Natural killer cell (primary cell): ENCODE measurements at regions not wholly inside any gene's neighbourhood (a gene's known extent, or its start where the extent isn't known, plus 50 kb on each side); places are given as distances from the start of the nearest gene placed in this dataset.

Experiments used
- ATAC-seq, 3 donors: fragments of 150-1000 bp in 2 of 3; fragments of 200-7000 bp in 1 of 3; cut with Tn5 transposase; 1 replicate in 1 of 3; 2 replicates in 2 of 3; pipeline ENCODE4 v1.10.0; 2021; ENCODE audit warnings: mild to moderate bottlenecking in 2 of 3, moderate library complexity in 2 of 3
- DNase-seq, 2 donors: peaks; one replicate each; pipeline versions ENCODE4 v3.0.0 to v3.0.0-alpha.2; 2013 to 2021; ENCODE audit warnings: mixed read lengths in 1 of 2
- H3K27ac ChIP-seq: one replicate; pipeline ENCODE4 v1.5.1; 2013; ENCODE audit warnings: mild to moderate bottlenecking, low read length
- H3K27me3 ChIP-seq: one replicate; pipeline ENCODE4 v1.6.1; 2013; ENCODE audit warnings: low read length; ENCODE audit not compliant: control insufficient read depth, insufficient read depth
- H3K36me3 ChIP-seq: one replicate; pipeline ENCODE4 v1.6.1; 2013; ENCODE audit warnings: low read length; ENCODE audit not compliant: control insufficient read depth, insufficient read depth
- H3K4me1 ChIP-seq: one replicate; pipeline ENCODE4 v1.6.1; 2013; ENCODE audit warnings: low read length; ENCODE audit not compliant: control insufficient read depth, insufficient read depth
- H3K4me3 ChIP-seq: one replicate; pipeline ENCODE4 v1.5.1; 2013; ENCODE audit warnings: low read length
- H3K9me3 ChIP-seq: one replicate; pipeline ENCODE4 v1.6.1; 2013; ENCODE audit warnings: low read length; ENCODE audit not compliant: control insufficient read depth, insufficient read depth
- H3K27ac Mint-ChIP-seq, 2 donors: one replicate each; pipeline ENCODE4 v1.8.0; 2022; ENCODE audit warnings: mild to moderate bottlenecking in 2 of 2, mixed read lengths in 2 of 2, moderate library complexity in 1 of 2
- H3K27me3 Mint-ChIP-seq, 2 donors: one replicate each; pipeline ENCODE4 v1.8.0; 2022; ENCODE audit warnings: low read depth in 2 of 2, mixed read lengths in 2 of 2
- H3K36me3 Mint-ChIP-seq: one replicate; pipeline ENCODE4 v1.8.0; 2022; ENCODE audit warnings: mixed read lengths
- H3K4me1 Mint-ChIP-seq, 2 donors: one replicate each; pipeline ENCODE4 v1.8.0; 2022; ENCODE audit warnings: mixed read lengths in 2 of 2
- H3K4me3 Mint-ChIP-seq: one replicate; pipeline ENCODE4 v1.8.0; 2022; ENCODE audit warnings: mild to moderate bottlenecking, moderate library complexity, mixed read lengths
- H3K9me3 Mint-ChIP-seq, 2 donors: one replicate each; pipeline ENCODE4 v1.8.0; 2022; ENCODE audit warnings: mixed read lengths in 2 of 2
- WGBS: methylation state at CpG from one replicate; pipeline ENCODE4 v1.1.7; 2013; ENCODE audit warnings: missing lambda C conversion rate; ENCODE audit not compliant: insufficient coverage; 5-methylcytosine and 5-hydroxymethylcytosine counted together
- intact Hi-C: fragments of 100-400 bp; cut with micrococcal nuclease; formaldehyde crosslinking; loops from one replicate; pipeline ENCODE4 v1.14.2; 2022
- TF ChIP-seq, protein P1 (sequence below): fragments of 200-600 bp; IDR thresholded peaks from one replicate; pipeline ENCODE4 v1.8.0; 2022; ENCODE audit warnings: antibody characterized with exemption

- ATAC-seq: no peak
- 81% methylated on average over 4 of the region's 4 CpGs for WGBS
- TF ChIP-seq, protein P1, sequence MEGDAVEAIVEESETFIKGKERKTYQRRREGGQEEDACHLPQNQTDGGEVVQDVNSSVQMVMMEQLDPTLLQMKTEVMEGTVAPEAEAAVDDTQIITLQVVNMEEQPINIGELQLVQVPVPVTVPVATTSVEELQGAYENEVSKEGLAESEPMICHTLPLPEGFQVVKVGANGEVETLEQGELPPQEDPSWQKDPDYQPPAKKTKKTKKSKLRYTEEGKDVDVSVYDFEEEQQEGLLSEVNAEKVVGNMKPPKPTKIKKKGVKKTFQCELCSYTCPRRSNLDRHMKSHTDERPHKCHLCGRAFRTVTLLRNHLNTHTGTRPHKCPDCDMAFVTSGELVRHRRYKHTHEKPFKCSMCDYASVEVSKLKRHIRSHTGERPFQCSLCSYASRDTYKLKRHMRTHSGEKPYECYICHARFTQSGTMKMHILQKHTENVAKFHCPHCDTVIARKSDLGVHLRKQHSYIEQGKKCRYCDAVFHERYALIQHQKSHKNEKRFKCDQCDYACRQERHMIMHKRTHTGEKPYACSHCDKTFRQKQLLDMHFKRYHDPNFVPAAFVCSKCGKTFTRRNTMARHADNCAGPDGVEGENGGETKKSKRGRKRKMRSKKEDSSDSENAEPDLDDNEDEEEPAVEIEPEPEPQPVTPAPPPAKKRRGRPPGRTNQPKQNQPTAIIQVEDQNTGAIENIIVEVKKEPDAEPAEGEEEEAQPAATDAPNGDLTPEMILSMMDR: no peak
These were observed 91.9 kb upstream of the NSMCE3 start for GRCh38 chr15:29361560-29361959.

DNA sequence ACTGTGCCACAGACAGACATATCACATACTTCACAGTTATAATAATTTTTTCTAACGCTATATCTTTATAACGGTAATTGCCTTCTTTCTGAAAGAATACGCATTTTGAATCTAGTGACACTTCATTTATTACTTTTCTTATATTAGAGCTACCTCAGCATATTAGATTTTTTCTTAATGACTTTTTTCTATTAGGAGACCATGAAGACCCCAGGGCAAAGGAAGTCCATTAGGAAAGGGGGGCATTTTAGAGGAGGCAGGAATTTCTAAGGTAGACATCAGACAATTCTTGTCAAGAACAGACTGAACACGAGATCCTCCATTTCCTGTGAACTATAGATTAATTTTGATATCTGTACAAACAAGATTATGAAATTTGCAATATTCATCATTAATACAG lies 90.5 kb upstream of the NSMCE3 start:
- Histone ChIP-seq H3K4me1 (no peaks in the 10 kb centered on the region), H3K4me3 (no peak overlapping the region), H3K27me3 (no peaks in the 10 kb centered on the region), H3K27ac (no peak overlapping the region), H3K36me3 (no peaks in the 10 kb centered on the region), H3K9me3 (no peaks in the 10 kb centered on the region)
- H3K4me1 Mint-ChIP-seq: no peaks in the 10 kb centered on the region
- peaks cover 5 to 20% of the 10 kb centered on the region in 2 donors for H3K27me3 Mint-ChIP-seq
- DNase-seq (no peak), ATAC-seq (no peak)
- intact Hi-C loops: no loop called here
- H3K4me3 Mint-ChIP-seq: no peak overlapping the region
- H3K27ac Mint-ChIP-seq: no peak overlapping the region
- no CpG with 5 or more reads among the region's 4 CpGs for WGBS
- H3K36me3 Mint-ChIP-seq: no peaks in the 10 kb centered on the region
- H3K9me3 Mint-ChIP-seq: no peaks in the 10 kb centered on the region
- TF ChIP-seq, protein P1: no peak

More at GRCh38 chr15:29361560-29361959, 91.9 kb upstream of the NSMCE3 start:
- Mint-ChIP-seq H3K27ac (no peak overlapping the region), H3K36me3 (no peaks in the 10 kb centered on the region), H3K4me3 (no peak overlapping the region), H3K27me3 (peaks cover 10 to 23% of the 10 kb centered on the region in 2 donors), H3K9me3 (no peaks in the 10 kb centered on the region), H3K4me1 (no peaks in the 10 kb centered on the region)
- Histone ChIP-seq H3K4me1 (no peaks in the 10 kb centered on the region), H3K9me3 (no peaks in the 10 kb centered on the region), H3K27ac (no peak overlapping the region), H3K27me3 (no peaks in the 10 kb centered on the region), H3K4me3 (no peak overlapping the region), H3K36me3 (no peaks in the 10 kb centered on the region)
- intact Hi-C loops: no loop called here
- DNase-seq: no peak

DNA sequence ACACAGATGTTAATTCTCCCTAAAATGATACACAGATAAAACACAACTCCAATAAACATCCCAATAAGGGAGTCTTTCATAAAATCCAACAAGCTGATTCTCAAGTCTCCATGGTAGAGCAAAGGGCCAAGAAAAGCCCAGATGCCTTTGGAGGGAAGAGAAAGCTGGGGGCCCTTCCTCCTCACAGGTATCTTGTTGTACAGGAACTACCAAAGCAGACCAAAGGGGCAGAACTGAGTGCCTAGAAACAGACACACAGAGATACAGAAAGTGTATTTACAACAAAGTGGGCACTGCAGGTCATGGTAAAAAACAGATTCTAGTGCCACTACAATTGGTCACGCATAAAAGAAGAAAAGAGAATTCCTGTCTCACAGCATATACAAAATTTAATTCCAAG lies 87.2 kb upstream of the NSMCE3 start:
- Mint-ChIP-seq H3K9me3 (no peaks in the 10 kb centered on the region), H3K27me3 (peaks cover 11 to 20% of the 10 kb centered on the region in 2 donors), H3K4me3 (no peak overlapping the region), H3K27ac (no peak overlapping the region), H3K36me3 (no peaks in the 10 kb centered on the region), H3K4me1 (no peaks in the 10 kb centered on the region)
- Histone ChIP-seq H3K27me3 (no peaks in the 10 kb centered on the region), H3K4me3 (no peak overlapping the region), H3K36me3 (no peaks in the 10 kb centered on the region), H3K4me1 (no peaks in the 10 kb centered on the region), H3K27ac (no peak overlapping the region), H3K9me3 (no peaks in the 10 kb centered on the region)
- intact Hi-C loops: no loop called here
- ATAC-seq (no peak), DNase-seq (no peak)
- no CpG with 5 or more reads among the region's 1 CpG for WGBS
- TF ChIP-seq, protein P1: no peak

- Histone ChIP-seq H3K9me3 (no peaks in the 10 kb centered on the region), H3K4me1 (no peaks in the 10 kb centered on the region), H3K27ac (no peak overlapping the region), H3K36me3 (no peaks in the 10 kb centered on the region), H3K27me3 (no peaks in the 10 kb centered on the region), H3K4me3 (no peak overlapping the region)
- TF ChIP-seq, protein P1: no peak
- no peak overlapping the region for H3K4me3 Mint-ChIP-seq
- ATAC-seq: no peak
- no peaks in the 10 kb centered on the region for H3K36me3 Mint-ChIP-seq
- no peaks in the 10 kb centered on the region for H3K9me3 Mint-ChIP-seq
- no peak for DNase-seq
- no peak overlapping the region for H3K27ac Mint-ChIP-seq
- H3K4me1 Mint-ChIP-seq: no peaks in the 10 kb centered on the region
- intact Hi-C loops: no loop called here
- peaks cover 9 to 19% of the 10 kb centered on the region in 2 donors for H3K27me3 Mint-ChIP-seq
- WGBS: 89% methylated on average over 1 of the region's 1 CpG
These were observed 85.9 kb upstream of the NSMCE3 start for GRCh38 chr15:29355477-29355876.
